Peyer's patch (tissue), 4 donors: ENCODE measurements at regions not wholly inside any gene's neighbourhood (a gene's known extent, or its start where the extent isn't known, plus 50 kb on each side); places are given as distances from the start of the nearest gene placed in this dataset.

Source experiments
- CTCF ChIP-seq, 6 experiments: fragments of 450-650 bp in 4 of 6; fragments of 200-600 bp in 2 of 6; sonication (generic) in 1 of 6; IDR thresholded peaks; one replicate each; pipeline ENCODE4 v1.5.1; 2017 to 2019; ENCODE audit warnings: antibody characterized with exemption in 6 of 6, mild to moderate bottlenecking in 3 of 6, moderate library complexity in 1 of 6
- POLR2A ChIP-seq, 2 donors: fragments of 450-650 bp; IDR thresholded peaks; one replicate each; pipeline ENCODE4 v1.5.1; 2017; ENCODE audit warnings: antibody characterized with exemption in 2 of 2, mild to moderate bottlenecking in 2 of 2, moderate library complexity in 2 of 2

GRCh38 chr6:12557765-12558164, 158.8 kb upstream of the PHACTR1 start:
- no peak for TF ChIP-seq POLR2A (IDR thresholded peaks at IDR 0.05)
- TF ChIP-seq CTCF (IDR thresholded peaks at IDR 0.05), result no peak
